Activated B cell treated with CpG ODN at 0.5 μM for 24 hours (primary cell): ENCODE measurements at regions not wholly inside any gene's neighbourhood (a gene's known extent, or its start where the extent isn't known, plus 50 kb on each side); places are given as distances from the start of the nearest gene placed in this dataset.
"Not testable (repeated sequence)": the region's sequence is repeated elsewhere in the genome, so short reads cannot be mapped to it uniquely, and the experiment has no call there.

Experiments used
- ATAC-seq: fragments of 200-7000 bp; cut with Tn5 transposase; one replicate; pipeline ENCODE4 v1.10.0; 2021; ENCODE audit warnings: low read depth, mild to moderate bottlenecking, moderate library complexity
- CTCF ChIA-PET: fragments of 350-600 bp; sonication (Branson Sonifier 250); formaldehyde crosslinking; loops from one replicate; lab custom pipeline; 2021; ENCODE audit warnings: antibody characterized with exemption; lab: Charles Lee
- POLR2A ChIA-PET: fragments of 350-600 bp; sonication (Branson Sonifier 250); formaldehyde crosslinking; loops from one replicate; lab custom pipeline; 2021; ENCODE audit warnings: antibody characterized with exemption; lab: Charles Lee
- DNase-seq: peaks from one replicate; pipeline ENCODE4 v3.0.0; 2022
- H3K27ac Mint-ChIP-seq: one replicate; pipeline ENCODE4 v1.8.0; 2020; ENCODE audit warnings: mixed read lengths
- H3K27me3 Mint-ChIP-seq: one replicate; pipeline ENCODE4 v1.8.0; 2021; ENCODE audit warnings: mixed read lengths
- H3K36me3 Mint-ChIP-seq: one replicate; pipeline ENCODE4 v1.8.0; 2021; ENCODE audit warnings: low read depth, mixed read lengths
- H3K4me1 Mint-ChIP-seq: one replicate; pipeline ENCODE4 v1.8.0; 2021; ENCODE audit warnings: mixed read lengths
- H3K4me3 Mint-ChIP-seq: one replicate; pipeline ENCODE4 v1.8.0; 2020; ENCODE audit warnings: mild to moderate bottlenecking, mixed read lengths
- H3K9me3 Mint-ChIP-seq: one replicate; pipeline ENCODE4 v1.8.0; 2020; ENCODE audit warnings: mixed read lengths
- CTCF ChIP-seq: fragments of 200-600 bp; IDR thresholded peaks from one replicate; pipeline ENCODE4 v1.8.0; 2022; ENCODE audit warnings: antibody characterized with exemption, mild to moderate bottlenecking
- intact Hi-C: fragments of 100-400 bp; cut with micrococcal nuclease; formaldehyde crosslinking; loops from one replicate; pipeline ENCODE4 v1.15.1; 2024

- POLR2A ChIA-PET = no interaction called here
These were observed 832.0 kb upstream of the ARRDC3 start for GRCh38 chr5:92215116-92215515.

GRCh38 chr5:92208265-92208664 lies 825.1 kb upstream of the ARRDC3 start:
- Mint-ChIP-seq H3K27ac (no peak overlapping the region), H3K36me3 (no peaks in the 10 kb centered on the region), H3K27me3 (no peaks in the 10 kb centered on the region), H3K9me3 (peaks cover 4% of the 10 kb centered on the region), H3K4me1 (no peaks in the 10 kb centered on the region), H3K4me3 (no peak overlapping the region)
- ATAC-seq (no peak), DNase-seq (no peak)
- CTCF ChIA-PET = no interaction called here
- intact Hi-C loops = no loop called here
- POLR2A ChIA-PET = no interaction called here
- no peak for TF ChIP-seq CTCF

More at GRCh38 chr5:92215116-92215515, 832.0 kb upstream of the ARRDC3 start:
- H3K9me3 Mint-ChIP-seq = peaks cover 8% of the 10 kb centered on the region
- no peak overlapping the region for H3K4me3 Mint-ChIP-seq
- no peaks in the 10 kb centered on the region for H3K36me3 Mint-ChIP-seq
- H3K27me3 Mint-ChIP-seq = no peaks in the 10 kb centered on the region
- CTCF ChIA-PET = no interaction called here
- no peak for TF ChIP-seq CTCF
- DNase-seq (no peak), ATAC-seq (no peak)
- no peak overlapping the region for H3K27ac Mint-ChIP-seq
- intact Hi-C loops = no loop called here
- no peaks in the 10 kb centered on the region for H3K4me1 Mint-ChIP-seq

- no peak for TF ChIP-seq CTCF
These were observed 824.0 kb upstream of the ARRDC3 start for GRCh38 chr5:92207151-92207550.

GRCh38 chr5:92206681-92207080 lies 823.6 kb upstream of the ARRDC3 start:
- CTCF ChIA-PET = no interaction called here
- TF ChIP-seq CTCF = no peak
- no peaks in the 10 kb centered on the region for H3K27me3 Mint-ChIP-seq

More at GRCh38 chr5:92207151-92207550, 824.0 kb upstream of the ARRDC3 start:
- H3K36me3 Mint-ChIP-seq = no peaks in the 10 kb centered on the region
- H3K27ac Mint-ChIP-seq = no peak overlapping the region
- peaks cover under 1% of the 10 kb centered on the region for H3K9me3 Mint-ChIP-seq
- ATAC-seq (no peak), DNase-seq (no peak)
- POLR2A ChIA-PET = no interaction called here
- H3K4me3 Mint-ChIP-seq = no peak overlapping the region
- no peaks in the 10 kb centered on the region for H3K4me1 Mint-ChIP-seq
- intact Hi-C loops = no loop called here
- no peaks in the 10 kb centered on the region for H3K27me3 Mint-ChIP-seq
- CTCF ChIA-PET = no interaction called here

GRCh38 chr5:92199035-92199434 lies 815.9 kb upstream of the ARRDC3 start:
- H3K27me3 Mint-ChIP-seq, DNase-seq, H3K4me3 Mint-ChIP-seq, intact Hi-C loops, H3K9me3 Mint-ChIP-seq, ATAC-seq, H3K36me3 Mint-ChIP-seq, H3K4me1 Mint-ChIP-seq, H3K27ac Mint-ChIP-seq, POLR2A ChIA-PET, CTCF ChIA-PET: not testable (repeated sequence)

More at GRCh38 chr5:92206681-92207080, 823.6 kb upstream of the ARRDC3 start:
- DNase-seq (no peak), ATAC-seq (no peak)
- POLR2A ChIA-PET = no interaction called here
- Mint-ChIP-seq H3K4me3 (no peak overlapping the region), H3K36me3 (no peaks in the 10 kb centered on the region), H3K9me3 (no peaks in the 10 kb centered on the region), H3K4me1 (no peaks in the 10 kb centered on the region), H3K27ac (no peak overlapping the region)
- intact Hi-C loops = no loop called here

GRCh38 chr5:92181656-92182055 lies 798.5 kb upstream of the ARRDC3 start:
- H3K27ac Mint-ChIP-seq = no peak overlapping the region
- CTCF ChIA-PET = no interaction called here

More at GRCh38 chr5:92181656-92182055, 798.5 kb upstream of the ARRDC3 start:
- POLR2A ChIA-PET = no interaction called here
- intact Hi-C loops = no loop called here
- no peak for TF ChIP-seq CTCF
- no peak for DNase-seq
- no peak for ATAC-seq
- no peaks in the 10 kb centered on the region for H3K27me3 Mint-ChIP-seq
- H3K4me3 Mint-ChIP-seq = no peak overlapping the region
- no peaks in the 10 kb centered on the region for H3K36me3 Mint-ChIP-seq
- H3K9me3 Mint-ChIP-seq = peaks cover 2% of the 10 kb centered on the region
- H3K4me1 Mint-ChIP-seq = no peaks in the 10 kb centered on the region
